C1 segment of cervical spinal cord (tissue), 14 donors: ENCODE measurements at regions not wholly inside any gene's neighbourhood (a gene's known extent, or its start where the extent isn't known, plus 50 kb on each side); places are given as distances from the start of the nearest gene placed in this dataset.
"Not testable (repeated sequence)": the region's sequence is repeated elsewhere in the genome, so short reads cannot be mapped to it uniquely, and the experiment has no call there.

Experiments used
- DNase-seq, 14 donors: peaks; one replicate each; lab custom pipeline; 2025; lab: John Stamatoyannopoulos, UW

DNA sequence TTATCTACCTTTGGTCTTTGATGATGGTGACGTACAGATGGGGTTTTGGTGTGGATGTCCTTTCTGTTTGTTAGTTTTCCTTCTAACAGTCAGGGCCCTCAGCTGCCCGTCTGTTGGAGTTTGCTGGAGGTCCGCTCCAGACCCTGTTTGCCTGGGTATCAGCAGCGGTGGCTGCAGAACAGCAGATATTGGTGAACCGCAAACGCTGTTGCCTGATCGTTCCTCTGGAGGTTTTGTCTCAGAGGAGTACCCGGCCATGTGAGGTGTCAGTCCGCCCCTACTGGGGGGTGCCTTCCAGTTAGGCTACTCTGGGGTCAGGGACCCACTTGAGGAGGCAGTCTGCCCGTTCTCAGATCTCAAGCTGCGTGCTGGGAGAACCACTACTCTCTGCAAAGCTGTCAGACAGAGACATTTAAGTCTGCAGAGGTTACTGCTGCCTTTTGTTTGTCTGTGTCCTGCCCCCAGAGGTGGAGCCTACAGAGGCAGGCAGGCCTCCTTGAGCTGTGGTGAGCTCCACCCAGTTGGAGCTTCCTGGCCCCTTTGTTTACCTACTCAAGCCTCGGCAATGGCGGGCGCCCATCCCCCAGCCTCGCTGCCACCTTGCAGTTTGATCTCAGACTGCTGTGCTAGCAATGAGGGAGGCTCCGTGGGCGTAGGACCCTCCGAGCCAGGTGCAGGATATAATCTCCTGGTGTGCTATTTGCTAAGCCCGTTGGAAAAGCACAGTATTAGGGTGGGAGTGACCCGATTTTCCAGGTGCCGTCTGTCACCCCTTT is 68.5 kb upstream of the ECI2 start:
- not testable (repeated sequence) for DNase-seq

DNA sequence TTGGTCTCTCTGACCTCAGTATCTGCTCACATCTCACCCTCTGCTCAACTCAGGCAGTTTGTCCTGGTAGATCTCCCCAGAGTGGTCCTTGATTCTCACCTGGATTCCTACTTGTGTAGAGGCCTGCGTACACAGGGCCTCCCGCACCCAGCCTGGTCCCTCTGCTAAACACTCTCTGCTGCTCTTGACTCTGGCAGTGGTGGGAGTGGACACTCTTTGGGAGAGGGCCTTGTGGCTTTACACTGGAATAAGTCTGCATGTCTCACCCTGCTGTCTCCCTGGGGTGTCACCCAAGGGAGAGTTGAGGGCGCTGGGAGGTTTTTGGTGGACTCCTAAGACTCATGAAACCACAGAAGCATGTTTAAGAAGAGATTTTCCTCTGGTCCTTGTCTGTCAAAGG is 57.3 kb upstream of the ECI2 start:
- no peak for DNase-seq

DNA sequence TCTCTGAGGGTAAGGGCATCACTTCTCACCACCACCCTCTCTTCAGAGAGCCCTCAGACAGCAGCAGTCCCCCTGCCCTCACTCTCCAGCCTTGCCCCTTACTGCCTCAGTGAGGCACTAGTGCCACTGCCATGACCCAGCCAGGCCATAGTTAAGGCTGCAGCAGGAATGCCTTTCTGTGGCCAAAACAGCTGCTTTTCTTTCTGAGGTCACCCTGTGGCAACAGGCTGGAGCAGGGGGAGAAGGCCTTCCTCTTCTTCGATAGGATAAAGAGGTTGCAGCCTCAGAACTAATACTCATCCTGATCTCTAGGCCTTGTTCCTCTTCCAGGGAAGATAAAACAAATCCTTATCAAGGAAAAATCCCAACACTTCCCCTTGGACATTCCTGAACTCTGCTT is 56.8 kb upstream of the ECI2 start:
- no peak for DNase-seq

DNA sequence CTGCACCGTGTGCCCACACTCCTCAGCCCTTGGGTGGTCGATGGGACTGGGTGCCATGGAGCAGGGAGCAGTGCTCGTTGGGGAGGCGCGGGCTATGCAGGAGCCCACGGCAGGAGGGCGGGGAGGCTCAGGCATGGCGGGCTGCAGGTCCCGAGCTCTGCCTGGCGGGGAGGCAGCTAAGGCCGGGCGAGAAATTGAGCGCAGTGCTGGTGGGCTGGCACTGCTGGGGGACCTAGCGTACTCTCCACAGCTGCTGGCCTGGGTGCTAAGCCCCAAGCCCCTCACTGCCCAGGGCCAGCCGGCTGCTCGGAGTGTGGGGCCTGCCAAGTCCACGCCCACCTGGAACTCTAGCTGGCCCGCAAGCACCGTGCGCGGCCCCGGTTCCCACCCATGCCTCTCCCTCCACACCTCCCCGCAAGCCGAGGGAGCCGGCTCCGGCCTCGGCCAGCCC is 55.9 kb upstream of the ECI2 start:
- no peak for DNase-seq

DNA sequence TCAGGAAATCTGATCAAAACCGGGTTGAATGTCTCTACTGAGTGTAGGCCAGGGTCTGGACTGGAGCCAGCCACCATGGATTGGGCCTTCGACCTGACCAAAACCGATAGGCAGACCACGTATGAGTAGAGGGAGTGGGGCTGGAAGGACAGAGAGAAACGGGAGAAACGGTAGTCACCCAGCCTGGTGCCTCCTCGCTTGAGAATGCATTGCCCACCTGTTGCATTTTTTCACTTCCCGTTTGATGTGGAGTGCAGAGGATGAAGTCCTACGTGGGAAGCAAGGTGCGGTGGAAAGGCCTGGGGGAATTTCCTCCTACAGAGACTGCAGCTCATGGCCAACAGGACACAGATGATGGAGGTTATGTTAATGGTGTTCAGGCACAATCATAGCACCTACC is 53.9 kb upstream of the ECI2 start:
- DNase-seq = no peak

DNA sequence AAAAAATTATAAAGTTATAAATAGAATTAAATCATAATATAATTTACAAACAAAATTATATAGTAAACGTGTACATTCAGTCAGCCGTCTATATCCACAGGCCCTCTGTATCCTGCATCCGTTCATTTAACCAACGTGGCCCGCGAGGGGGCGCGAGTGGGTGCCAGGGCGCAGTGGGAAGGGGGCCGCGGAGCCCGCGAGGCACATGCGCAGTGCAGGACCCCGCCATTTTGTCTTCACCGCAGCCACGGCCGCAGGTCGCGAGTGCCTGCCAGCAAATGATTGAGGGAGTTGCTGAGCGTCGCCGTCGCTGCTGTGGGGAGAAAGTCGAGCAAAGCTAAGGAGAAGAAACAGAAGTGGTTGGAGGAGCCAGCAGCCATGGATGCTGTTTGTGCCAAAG is 53.4 kb upstream of the ECI2 start:
- no peak for DNase-seq

DNA sequence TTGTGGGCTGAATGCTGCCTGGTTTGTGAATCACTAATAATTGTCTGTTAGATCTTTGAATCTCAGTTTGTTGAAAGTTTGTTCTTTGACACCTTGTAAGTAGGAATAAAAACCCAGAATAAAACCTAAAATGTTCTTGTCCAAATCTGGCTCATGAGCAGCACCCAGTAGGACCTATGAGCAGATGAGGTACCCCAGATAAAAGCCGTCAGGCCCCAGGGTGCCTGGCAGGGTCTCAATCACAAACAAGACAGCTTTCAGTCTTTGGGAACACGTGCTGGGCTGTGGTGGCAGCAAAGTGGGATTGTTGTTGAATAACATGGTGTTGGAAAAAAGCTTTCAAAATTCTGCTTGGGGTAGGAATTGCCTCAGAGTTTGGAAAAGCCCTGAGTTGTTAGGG is 52.1 kb upstream of the ECI2 start:
- DNase-seq = no peak

DNA sequence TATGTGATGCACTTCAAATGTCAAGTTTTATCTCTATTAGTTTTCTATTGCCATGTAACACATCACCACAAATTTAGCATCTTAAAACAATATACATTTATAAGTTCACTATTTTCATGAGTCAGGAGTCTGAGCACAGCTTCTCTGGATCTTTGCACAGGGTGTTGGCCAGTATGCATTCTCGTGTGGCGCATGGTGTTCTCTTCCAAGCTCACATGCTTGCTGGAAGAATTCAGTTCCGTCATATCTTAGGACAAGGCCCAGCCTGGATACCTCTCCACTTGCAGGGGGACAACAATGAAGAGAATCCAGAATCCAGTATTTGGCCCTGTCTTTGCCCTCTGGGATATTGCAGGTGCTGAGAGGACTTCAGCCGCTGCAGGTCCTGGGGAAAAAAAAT is 51.0 kb upstream of the ECI2 start:
- no peak for DNase-seq

DNA sequence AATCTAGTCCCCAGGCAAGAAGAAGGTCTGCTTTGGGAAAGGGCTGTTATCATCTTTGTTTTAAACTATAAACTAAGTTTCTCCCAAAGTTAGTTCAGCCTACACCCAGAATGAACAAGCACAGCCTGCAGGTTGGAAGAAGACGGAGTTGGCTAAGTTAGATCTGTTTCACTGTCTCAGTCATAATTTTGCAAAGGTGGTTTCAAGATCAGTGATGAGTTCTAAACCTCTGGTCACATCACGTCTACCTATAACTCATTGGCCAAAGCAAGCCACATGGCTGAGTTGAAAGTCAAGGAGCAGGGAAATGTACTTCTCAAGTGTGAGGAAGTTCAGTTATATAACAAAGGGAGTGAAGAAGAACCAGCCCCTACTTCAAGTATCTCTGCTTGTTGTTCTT is 50.5 kb upstream of the ECI2 start:
- DNase-seq = no peak

DNA sequence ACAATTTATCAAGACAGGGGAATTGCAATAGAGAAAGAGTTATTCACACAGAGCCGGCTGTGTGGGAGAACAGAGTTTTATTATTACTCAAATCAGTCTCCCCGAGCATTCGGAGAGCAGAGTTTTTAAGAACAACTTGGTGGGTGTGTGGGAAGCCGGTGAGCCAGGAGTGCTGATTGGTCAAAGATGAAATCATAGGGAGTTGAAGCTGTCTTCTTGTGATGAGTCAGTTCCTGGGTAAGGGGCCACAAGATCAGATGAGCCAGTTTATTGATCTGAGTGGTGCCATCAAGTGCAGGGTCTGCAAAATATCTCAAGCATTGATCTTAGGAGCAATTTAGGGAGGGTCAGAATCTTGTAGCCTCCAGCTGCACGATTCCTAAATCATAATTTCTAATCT is 50.0 kb upstream of the ECI2 start:
- DNase-seq = no peak
